C1 segment of cervical spinal cord (tissue), 14 donors: ENCODE measurements at regions not wholly inside any gene's neighbourhood (a gene's known extent, or its start where the extent isn't known, plus 50 kb on each side); places are given as distances from the start of the nearest gene placed in this dataset.
"Not testable (repeated sequence)": the region's sequence is repeated elsewhere in the genome, so short reads cannot be mapped to it uniquely, and the experiment has no call there.

Experiments
- DNase-seq, 14 donors: peaks; one replicate each; lab custom pipeline; 2025; lab: John Stamatoyannopoulos, UW

GRCh38 chr4:170198747-170199146 lies 109.0 kb upstream of the AADAT start:
- no peak for DNase-seq

GRCh38 chr4:170194794-170195193 lies 105.0 kb upstream of the AADAT start:
- not testable (repeated sequence) for DNase-seq

GRCh38 chr4:170193496-170193895 lies 103.7 kb upstream of the AADAT start:
- no peak for DNase-seq

- no peak for DNase-seq
These were observed 100.5 kb upstream of the AADAT start for GRCh38 chr4:170190265-170190664.

- DNase-seq: no peak
These were observed 81.1 kb upstream of the AADAT start for GRCh38 chr4:170170861-170171260.

- DNase-seq: no peak
These were observed 79.9 kb upstream of the AADAT start for GRCh38 chr4:170169699-170170098.

GRCh38 chr4:170167678-170168077 lies 77.9 kb upstream of the AADAT start:
- no peak for DNase-seq

GRCh38 chr4:170166193-170166592 lies 76.4 kb upstream of the AADAT start:
- not testable (repeated sequence) for DNase-seq

GRCh38 chr4:170162416-170162815 lies 72.7 kb upstream of the AADAT start:
- DNase-seq: no peak

GRCh38 chr4:170157670-170158069 lies 67.9 kb upstream of the AADAT start:
- no peak for DNase-seq

GRCh38 chr4:170145120-170145519 lies 55.4 kb upstream of the AADAT start:
- no peak for DNase-seq

- DNase-seq: no peak
These were observed 50.0 kb upstream of the AADAT start for GRCh38 chr4:170139764-170140163.
